Lung microvascular endothelial cell (primary cell): ENCODE measurements at regions not wholly inside any gene's neighbourhood (a gene's known extent, or its start where the extent isn't known, plus 50 kb on each side); places are given as distances from the start of the nearest gene placed in this dataset.

ENCODE experiments used
- DNase-seq, 2 donors: peaks; one replicate each; pipeline versions ENCODE4 v3.0.0 to v3.0.0-alpha.2; 2010; ENCODE audit warnings: low read depth in 2 of 2

DNA sequence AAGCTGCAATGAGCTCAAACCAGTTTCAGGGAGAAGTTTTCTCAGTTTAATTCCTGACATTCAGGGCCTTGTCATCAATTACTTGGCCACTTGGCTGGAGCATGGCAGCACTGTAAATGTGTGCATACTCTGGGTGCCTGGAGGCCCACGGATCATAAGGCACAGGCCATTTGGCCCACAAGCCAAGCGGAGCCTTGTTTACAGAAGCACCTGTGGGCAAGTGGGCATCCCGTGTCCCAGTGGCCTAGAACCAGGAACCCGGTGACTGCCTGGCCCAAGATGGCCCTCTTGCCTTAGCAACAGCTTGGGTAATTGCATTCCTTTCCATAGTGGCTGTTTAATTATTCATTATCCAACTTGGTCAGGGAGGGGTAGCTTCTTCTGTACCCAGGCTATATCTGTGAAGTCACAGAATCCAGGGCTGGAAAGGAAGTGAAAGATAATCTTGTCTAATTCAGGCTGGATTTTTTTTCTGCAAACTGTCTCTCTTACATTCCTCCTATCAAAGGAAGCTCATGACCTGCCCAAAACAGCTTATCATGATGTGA, 426.4 kb upstream of the ZMIZ1 start:
- no peak for DNase-seq

DNA sequence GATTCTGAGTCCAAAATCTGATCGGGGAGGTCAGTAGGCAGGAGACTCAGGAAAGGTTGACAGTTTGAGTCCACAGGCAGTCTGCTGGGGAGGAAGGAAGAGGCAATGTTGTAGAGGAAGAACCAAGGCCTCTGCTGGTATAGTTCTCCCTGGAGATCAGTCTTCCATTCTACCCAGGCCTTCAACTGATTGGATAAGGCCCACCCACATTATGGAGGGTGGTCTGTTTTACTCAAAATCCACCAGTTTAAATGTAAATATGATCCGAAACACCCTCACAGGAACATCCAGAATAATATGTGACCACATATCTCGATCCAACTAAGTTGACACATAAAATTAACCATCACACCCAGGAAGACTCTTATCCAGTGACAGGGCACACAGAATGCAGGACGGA, 425.3 kb upstream of the ZMIZ1 start:
- no peak for DNase-seq

DNA sequence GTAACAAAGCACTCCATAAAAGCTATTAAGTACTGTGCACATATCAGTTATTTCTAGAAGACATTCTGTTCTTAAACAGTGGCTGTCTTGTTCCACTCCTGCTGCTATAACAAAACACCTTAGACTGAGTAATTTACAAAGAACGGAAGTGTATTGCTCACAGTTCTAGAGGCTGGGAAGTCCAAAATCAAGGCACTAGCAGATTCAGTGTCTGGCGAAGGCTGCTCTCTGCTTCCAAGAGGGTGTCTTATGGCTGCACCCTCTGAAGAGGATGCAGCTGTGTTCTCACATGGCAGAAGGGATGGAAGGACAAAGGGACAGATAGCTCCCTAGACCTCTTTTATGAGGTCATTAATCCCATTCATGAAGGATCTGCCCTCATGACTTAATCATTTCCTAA, 424.2 kb upstream of the ZMIZ1 start:
- DNase-seq = no peak

DNA sequence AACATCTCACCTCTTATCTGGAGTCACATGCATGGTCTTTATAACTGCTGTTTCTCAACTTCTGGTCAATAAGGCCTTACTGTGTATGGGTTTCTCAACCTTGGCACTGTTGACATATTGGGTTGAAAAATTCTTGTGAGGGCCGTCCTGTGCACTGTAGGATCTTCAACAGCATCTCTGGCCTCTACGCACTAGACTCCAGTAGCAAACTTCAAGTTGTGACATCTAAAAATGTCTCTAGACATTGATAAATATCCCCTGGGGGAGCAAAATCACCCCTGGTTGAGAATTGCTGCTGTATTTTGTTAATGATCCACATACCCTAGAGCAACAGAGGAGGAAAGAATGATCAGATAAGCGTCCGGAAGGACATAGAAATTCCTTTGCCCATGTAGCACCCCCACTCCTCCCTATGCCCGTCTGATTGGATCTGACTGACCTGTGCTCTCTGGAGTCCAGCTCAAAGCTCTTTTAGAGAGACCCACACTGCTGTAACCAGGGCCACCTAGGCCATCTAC, 423.5 kb upstream of the ZMIZ1 start:
- no peak for DNase-seq

DNA sequence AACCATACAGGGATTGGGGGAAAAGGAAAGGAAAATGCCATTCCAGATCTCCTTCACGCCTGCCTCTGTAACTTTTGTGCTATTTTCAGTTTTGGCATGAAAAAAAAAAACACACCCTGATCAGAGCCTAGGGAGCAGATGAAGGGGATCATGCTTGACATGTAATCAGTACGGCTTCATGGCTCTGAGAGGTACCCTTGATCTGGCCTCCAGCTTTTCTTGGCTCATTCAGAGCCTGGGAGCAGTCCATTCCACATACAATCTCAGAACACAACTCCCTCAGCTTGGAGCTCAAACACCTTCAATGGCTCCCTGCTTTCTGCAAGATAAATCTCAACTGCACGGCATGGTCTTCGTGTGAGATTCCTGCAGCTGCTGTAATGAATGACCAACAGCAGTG, 422.8 kb upstream of the ZMIZ1 start:
- no peak for DNase-seq

DNA sequence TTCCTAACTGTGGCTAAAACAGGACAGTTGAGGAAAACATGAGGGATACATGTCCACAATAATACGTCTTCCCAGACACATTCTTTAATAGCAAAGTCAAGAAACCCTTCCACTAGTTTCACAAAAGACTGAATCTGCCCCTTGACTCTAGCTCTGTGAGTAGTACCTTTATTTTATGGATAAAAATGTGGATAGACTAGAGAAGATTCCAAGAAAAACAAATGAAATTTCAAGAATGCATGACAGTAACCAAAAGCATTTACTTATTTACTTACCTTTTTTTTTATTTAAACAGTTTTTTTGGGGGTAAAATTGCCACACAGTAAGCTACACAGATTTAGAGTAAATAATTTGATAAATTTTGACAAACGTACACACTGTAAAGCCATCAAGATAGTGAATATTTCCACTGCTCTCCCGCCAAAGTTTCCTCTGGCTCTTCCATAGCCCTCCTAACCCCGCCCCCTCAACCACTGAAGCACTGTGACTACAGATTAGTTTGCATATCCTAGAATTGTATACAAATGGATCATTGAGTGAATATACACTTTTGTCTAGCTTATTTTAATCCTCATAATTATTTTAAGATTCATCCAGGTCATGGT, 420.4 kb upstream of the ZMIZ1 start:
- DNase-seq = no peak

DNA sequence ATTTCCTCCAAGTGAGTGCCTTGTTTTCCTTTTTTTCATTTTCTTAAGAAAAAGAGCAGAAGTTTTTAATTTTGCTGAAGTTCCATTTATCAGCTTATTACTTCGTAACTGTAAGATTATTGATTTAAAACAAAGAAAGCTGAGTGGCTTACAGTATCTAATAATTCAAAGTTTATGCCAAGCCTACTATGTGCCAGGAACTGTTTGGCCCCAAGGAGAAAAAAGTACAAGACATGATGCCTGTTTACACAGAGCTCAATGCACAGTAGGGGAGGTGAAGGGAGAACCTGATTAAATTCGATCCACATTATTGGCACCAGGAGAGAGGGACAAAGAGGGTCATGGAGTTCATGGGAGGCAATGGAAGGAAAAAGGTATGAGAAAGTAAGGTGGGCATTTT, 419.3 kb upstream of the ZMIZ1 start:
- no peak for DNase-seq

DNA sequence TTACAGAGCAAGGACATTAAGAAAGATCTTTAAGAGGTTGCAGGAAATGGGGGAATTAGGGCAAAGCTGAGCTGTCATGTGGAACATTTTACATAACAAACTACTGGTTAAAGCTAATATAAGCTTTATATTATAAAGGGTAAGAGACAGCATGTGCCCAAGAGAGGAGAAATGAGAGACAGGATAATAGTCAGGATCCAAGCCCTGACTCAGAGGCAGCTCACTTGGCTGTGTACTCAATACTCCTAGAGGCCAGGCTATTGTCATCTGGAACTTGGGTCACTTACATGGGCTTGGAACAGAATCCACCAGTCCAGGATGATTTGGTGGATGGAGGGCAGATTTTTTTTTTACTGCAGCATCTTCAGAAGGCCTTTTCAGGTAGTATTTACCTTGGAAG, 418.6 kb upstream of the ZMIZ1 start:
- no peak for DNase-seq

DNA sequence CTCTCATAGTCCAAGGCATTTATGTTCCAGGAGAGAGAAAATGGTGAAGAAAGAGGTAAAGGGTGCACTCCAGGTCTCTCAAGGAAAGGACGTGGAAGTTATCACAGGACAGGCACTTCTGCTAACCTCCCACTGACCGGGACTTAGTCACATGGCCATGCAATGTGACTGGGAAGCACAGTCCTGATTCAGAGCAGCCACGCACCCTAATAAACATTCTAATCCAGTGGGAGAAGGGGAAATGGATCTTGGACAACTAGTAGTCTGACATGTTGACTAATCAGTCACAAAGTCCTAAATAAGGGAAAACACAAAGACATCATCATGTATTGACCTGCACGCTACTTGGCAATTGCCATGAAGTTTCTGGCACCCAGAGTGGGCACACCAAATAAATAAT, 417.5 kb upstream of the ZMIZ1 start:
- no peak for DNase-seq

DNA sequence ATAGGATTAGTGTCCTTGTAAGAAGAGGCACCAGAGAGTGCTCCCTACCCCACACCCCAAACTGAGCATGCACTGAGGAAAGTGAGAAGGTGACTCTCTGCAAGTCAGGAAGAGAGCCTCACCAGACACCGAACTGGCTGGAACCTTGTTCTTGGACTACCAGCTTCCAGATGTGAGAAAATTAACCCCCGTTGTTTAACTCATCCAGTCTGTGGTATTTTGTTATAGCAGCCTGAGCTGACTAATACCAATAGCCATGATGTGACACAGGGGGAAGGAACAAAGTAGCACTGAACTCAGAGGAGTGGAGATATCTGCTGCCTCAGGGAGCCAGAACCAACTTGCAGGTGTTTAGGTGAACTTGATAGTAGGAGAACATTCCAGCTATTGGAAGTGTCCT, 415.2 kb upstream of the ZMIZ1 start:
- DNase-seq = no peak

DNA sequence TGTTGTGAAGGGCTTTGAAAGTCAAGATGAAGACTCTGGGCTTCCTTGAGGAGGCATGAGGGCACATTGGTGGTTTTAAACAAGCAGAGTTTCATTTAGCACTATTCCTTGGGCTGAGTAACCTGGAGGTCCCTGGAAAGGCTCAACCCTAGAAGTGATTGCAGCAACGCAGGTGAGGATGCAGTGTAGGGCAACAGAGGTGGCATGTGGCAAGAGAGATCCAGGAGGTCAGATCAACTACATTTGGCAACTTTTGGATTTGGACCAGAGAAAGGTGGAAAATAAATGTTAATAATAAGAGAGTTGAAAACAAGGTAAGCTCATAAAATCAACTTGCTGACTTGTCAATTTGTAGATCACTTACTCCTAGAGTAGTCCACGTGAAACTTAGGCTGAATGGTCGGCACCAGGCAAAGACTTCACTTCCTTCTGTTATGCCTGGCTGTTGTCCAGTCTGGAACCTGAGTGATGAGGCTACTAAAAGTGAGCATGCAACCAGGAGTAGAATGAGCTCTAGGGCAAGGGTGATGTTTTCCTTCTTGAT, 414.6 kb upstream of the ZMIZ1 start:
- DNase-seq = peak in 1 of 2 donors; percentile 6

DNA sequence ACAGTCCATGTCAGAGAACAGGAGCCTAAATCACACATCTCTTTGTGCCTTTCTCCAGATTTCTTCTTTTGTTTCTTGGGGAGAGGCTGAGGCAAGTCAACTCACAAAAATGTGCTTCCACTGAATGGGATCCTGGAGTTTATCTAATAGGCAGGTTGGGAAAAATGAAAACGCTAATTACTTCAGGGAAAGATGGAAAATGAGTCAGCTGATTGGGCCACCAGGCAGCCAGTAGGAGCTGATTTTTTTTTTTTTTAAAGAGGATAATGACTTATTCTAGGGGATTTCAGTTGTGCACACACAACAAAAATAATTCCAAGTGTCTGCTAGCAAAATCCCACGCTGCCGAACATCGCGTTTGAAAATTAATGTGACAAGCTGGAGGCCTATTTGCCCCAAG, 412.8 kb upstream of the ZMIZ1 start:
- peak in 1 of 2 donors; percentile 5 for DNase-seq

DNA sequence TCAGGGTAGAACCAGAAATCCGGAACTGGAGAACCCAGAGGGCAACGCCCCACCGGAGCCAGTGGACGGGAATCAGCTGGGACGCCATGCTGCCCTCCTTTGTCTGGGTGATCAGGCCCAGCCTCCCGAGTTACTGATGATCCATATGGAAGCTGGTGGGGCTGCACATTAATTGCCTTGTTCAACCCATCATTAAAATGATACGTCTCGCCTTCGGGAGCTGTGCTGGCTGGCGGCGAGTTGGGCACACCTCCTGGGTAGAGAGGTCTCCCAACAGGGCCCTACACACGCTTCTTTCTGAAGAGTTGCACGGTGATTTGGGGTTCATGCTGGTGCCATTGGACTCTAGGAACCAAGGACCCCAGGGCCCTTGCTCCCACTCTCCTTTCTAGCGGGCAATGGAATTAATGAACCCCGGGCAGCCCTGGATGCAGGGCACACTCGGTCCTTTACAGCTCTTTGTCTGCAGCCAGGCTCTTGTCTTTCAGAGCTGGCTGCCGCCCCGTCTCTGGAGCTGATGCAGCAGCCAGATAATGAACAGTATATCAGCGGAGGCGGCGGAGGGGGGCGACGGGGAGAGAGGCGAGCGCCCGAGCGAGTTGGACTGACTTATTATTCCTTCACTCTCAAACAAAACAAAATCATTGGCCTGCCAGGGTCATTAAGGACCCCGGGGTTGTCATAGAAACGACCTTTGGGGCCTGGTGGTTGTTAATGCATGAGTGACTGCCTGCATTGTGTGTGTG, 412.2 kb upstream of the ZMIZ1 start:
- DNase-seq = no peak

DNA sequence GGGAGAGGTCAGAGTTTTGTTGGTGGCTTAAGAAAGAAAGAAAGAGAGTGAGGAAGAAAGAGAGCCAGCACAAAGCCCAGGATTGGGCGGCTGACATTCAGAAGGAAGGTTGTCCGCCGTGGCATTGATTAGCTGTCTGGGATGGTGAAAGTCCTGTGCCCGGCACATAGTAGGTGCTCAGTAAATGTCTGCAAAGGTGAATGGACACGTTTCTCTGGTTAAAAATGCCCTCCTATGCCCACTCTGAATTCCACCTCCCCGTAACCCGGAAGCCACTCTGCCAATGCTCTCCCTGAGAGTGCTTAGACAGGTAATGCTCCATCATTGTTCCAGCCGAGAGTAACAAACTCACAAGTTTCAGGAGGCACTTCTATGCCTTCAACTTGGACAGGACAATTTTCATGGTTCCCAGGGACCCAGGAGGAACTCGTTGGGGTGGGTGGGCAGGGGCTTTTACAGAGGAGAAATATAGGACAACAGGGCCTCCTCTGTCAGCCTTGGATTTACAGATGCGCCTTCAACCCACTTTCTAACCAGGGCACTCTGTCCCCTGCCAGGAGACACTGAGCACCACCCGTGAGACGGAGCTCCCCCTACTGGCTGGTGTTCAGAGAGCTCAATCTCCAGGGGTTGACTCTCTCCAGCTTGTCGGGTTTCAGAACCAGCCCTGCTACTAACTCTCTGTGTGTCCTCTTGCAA, 411.5 kb upstream of the ZMIZ1 start:
- peak; percentile 61 to 78 for DNase-seq

DNA sequence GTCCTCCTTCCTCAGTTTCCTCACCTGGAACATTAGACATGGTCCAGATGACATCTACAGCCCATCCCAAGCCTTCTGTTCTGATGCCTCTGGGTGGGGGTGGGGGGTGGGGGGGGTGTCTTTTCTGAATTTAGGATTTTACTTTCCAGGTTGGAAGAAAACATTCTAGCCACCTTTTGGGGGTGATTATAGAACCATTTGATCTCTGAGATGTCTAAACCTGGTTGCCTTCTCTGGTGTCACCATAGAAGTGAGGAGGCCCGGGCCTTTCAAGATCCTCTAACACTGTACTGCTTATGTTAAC, 411.0 kb upstream of the ZMIZ1 start:
- DNase-seq = no peak

DNA sequence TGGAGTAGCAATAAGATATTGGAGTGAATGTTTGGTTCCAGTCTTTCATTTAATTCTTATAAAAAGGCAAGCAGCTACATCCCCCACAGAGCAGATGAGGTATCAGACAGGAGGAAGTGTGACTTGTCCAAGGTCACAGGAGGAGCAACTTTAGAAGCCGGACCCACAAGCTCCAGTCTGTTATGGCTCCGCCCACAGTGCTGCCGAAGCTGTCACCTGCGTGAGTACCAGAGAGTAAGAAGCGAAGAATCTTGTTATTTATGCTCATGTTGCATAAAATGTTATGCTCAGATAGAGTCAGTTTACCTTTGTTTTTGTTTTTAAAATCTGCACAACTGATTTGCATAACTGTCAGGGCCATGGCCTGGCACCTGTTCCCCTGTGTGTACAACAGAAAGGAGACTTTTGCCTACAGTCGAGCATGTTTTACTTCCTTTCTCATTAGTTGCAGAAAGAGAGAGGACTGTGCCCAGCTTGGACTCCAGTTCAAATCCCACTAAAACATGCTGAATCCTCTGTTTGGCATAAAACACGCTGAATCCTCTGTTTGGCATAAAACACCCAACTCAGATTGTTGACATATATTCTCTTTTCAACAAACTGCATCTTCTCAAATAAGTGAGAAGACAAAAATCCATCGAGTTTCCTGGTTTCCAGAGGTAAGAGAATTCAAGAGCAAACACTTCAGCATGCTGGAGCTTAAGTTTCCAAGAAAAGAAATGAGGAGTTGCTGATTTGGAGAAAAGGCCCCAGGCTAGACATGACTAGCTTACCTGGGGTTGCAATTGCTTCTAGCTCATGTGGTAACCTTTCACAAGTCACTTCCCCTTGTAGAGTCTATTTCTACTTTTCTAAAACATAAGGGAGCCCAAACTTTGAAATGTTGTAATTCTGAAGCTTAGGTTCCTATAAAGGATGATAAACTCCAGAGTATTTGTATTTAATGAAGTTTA, 409.8 kb upstream of the ZMIZ1 start:
- DNase-seq = no peak

DNA sequence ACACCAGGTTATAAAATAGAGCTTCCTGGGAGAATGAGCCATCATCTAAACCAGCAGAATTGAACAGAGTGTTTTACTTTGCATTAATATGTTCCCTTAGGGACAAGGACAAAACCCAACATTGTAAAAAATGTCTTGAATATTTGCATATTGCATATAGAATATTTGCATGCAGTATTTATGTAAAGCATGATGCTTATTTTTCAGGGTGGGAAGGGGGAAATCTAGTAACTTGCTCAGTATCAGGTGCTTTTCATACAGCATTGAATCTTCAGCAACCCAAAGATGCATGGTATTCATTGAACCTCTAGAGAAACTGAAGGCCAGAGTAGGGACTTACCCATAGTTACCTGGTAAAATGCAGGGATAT, 409.2 kb upstream of the ZMIZ1 start:
- DNase-seq = no peak

DNA sequence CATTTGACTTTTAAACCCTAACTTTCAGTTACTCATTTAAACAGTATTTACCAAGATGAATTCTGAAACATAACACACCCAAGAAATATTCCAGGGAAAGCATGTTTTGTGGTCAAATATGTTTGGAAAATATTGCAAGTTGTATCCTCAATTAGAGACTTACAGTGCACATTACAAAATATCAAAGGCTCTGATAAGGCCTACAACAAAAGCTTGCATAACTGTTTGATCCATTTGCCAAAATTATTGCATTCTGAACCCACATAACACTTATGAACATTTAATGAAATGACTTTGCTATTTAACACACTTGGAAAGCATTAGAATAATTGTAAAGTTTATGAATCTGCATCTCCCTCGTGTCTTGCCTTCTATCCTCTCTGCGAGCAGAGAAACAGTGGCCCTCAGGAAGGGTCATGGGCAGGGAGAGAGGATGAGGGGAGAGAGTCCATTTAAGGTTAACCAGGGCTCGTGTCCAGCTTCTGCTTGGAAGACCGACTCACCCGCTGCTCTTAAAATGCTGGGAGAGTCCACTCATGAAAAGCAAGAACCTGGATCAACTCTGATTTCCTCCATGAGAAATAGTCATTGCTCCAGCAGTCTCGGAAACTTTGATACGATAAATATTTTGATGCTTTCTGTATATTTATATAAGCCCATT, 408.2 kb upstream of the ZMIZ1 start:
- DNase-seq = no peak

DNA sequence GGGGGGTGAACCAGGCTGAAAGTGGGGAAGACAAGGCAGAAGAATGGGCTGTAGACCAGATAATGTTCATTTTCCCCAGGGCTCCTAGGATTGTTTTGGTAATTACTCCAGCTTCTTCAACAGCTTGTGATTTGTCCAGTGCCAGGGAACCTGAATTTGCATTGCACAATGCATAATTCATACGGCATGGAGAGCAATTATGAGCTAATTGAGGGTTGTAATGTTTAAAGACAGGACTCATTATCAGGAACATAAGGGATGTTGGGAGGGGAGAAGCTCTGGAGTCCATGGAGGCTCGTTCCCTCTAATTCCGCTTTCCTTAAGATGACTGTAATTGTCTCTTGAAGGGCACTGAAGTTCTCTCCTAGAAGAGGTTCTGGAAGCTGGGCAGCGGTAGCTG, 405.0 kb upstream of the ZMIZ1 start:
- DNase-seq = no peak

DNA sequence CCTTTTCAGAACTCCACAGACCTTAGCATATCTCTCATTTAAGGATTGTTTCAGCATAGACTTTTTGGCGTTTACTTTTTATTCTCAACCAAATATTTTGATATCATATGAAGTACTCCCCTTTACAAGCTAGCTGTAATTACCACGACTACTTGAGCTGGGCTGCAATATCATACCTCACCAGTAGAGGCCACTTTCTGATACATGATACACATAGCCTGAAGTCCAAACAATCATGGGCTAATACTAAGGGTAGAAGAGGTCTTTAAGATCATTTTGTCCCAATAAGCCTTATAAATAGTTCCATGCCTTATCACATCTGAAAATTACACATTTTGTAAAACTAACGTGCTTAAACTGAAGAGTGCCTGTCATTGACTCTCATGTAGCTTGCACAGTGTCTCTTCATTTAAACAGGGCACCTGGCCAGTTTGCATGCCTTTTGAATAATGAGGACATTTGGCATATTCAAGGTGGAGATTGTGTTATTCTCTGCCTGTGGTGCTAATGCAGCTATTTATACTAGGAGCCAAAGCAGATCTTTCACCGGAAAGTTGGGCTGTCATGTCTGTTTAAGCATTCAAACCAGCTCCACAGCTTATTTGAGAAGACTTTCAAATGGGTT, 403.7 kb upstream of the ZMIZ1 start:
- DNase-seq = peak; percentile 62 to 67
